Neural progenitor cell (in vitro differentiated cells): ENCODE measurements at regions not wholly inside any gene's neighbourhood (a gene's known extent, or its start where the extent isn't known, plus 50 kb on each side); places are given as distances from the start of the nearest gene placed in this dataset.

Experiments
- DNase-seq: peaks from one replicate; pipeline ENCODE4 v3.0.0-alpha.2; 2016; ENCODE audit warnings: low spot score
- H2AFZ ChIP-seq: fragments of 200-600 bp; sonication (generic); replicated peaks from 2 replicates; pipeline ENCODE4 v1.6.1; 2016; ENCODE audit warnings: antibody characterized with exemption
- H3F3A ChIP-seq: fragments of 200-600 bp; sonication (generic); 2 replicates; pipeline ENCODE4 v1.6.1; 2016; ENCODE audit warnings: antibody characterized with exemption, low read depth
- H3K27ac ChIP-seq: fragments of 200-600 bp; sonication (generic); 2 replicates; pipeline ENCODE4 v1.5.1; 2016; ENCODE audit warnings: mild to moderate bottlenecking
- H3K27me3 ChIP-seq: fragments of 200-600 bp; sonication (generic); 2 replicates; pipeline ENCODE4 v1.6.1; 2016; ENCODE audit warnings: mild to moderate bottlenecking, moderate library complexity
- H3K36me3 ChIP-seq: fragments of 200-600 bp; sonication (generic); 2 replicates; pipeline ENCODE4 v1.5.1; 2016
- H3K4me1 ChIP-seq: fragments of 200-600 bp; sonication (generic); 2 replicates; pipeline ENCODE4 v1.6.1; 2016; ENCODE audit warnings: mixed run types
- H3K4me2 ChIP-seq: fragments of 200-600 bp; sonication (generic); 2 replicates; pipeline ENCODE4 v1.6.1; 2016
- H3K4me3 ChIP-seq: fragments of 200-600 bp; sonication (generic); 2 replicates; pipeline ENCODE4 v1.5.1; 2016
- H3K79me2 ChIP-seq: fragments of 200-600 bp; sonication (generic); 2 replicates; pipeline ENCODE4 v1.6.1; 2016; ENCODE audit warnings: low read depth
- H3K9ac ChIP-seq: fragments of 200-600 bp; sonication (generic); 2 replicates; pipeline ENCODE4 v1.6.1; 2016
- H3K9me3 ChIP-seq: fragments of 200-600 bp; sonication (generic); 2 replicates; pipeline ENCODE4 v1.5.1; 2016; ENCODE audit warnings: low read depth
- H4K20me1 ChIP-seq: fragments of 200-600 bp; sonication (generic); 2 replicates; pipeline ENCODE4 v1.6.1; 2016; ENCODE audit warnings: low read depth
- H3K27ac Mint-ChIP-seq: 3 replicates; pipeline ENCODE4 v1.8.0; 2021; ENCODE audit warnings: mixed read lengths
- H3K27me3 Mint-ChIP-seq: 2 replicates; pipeline ENCODE4 v1.8.0; 2022; ENCODE audit warnings: low read depth, mild to moderate bottlenecking, inconsistent platforms, moderate library complexity, mixed read lengths; ENCODE audit not compliant: insufficient read depth
- H3K36me3 Mint-ChIP-seq: 3 replicates; pipeline ENCODE4 v1.8.0; 2021; ENCODE audit warnings: mixed read lengths
- H3K4me1 Mint-ChIP-seq: 3 replicates; pipeline ENCODE4 v1.8.0; 2021; ENCODE audit warnings: mixed read lengths
- H3K4me3 Mint-ChIP-seq: 3 replicates; pipeline ENCODE4 v1.8.0; 2021; ENCODE audit warnings: mild to moderate bottlenecking, moderate library complexity, mixed read lengths
- H3K9me3 Mint-ChIP-seq: 3 replicates; pipeline ENCODE4 v1.8.0; 2020; ENCODE audit warnings: mixed read lengths
- CTCF ChIP-seq: fragments of 200-600 bp; sonication (generic); IDR thresholded peaks from 2 replicates; pipeline ENCODE4 v1.5.1; 2017; ENCODE audit warnings: antibody characterized with exemption, mild to moderate bottlenecking
- EZH2 ChIP-seq: fragments of 200-600 bp; sonication (generic); IDR thresholded peaks from 2 replicates; pipeline ENCODE4 v1.6.1; 2017; ENCODE audit warnings: antibody characterized with exemption, mild to moderate bottlenecking, moderate library complexity
- EZH2phosphoT487 ChIP-seq: fragments of 200-600 bp; sonication (generic); IDR thresholded peaks from 2 replicates; pipeline ENCODE4 v1.6.1; 2017; ENCODE audit warnings: antibody characterized with exemption

- Histone ChIP-seq H3K79me2 (no peaks in the 10 kb centered on the region), H3K4me1 (peaks cover 49% of the 10 kb centered on the region), H3F3A (peaks cover 10% of the 10 kb centered on the region), H3K9ac (no peak overlapping the region), H3K9me3 (no peaks in the 10 kb centered on the region), H3K27ac (no peak overlapping the region), H2AFZ (no peak overlapping the region), H3K4me2 (no peak overlapping the region), H3K4me3 (no peak overlapping the region), H3K27me3 (no peaks in the 10 kb centered on the region), H4K20me1 (no peaks in the 10 kb centered on the region), H3K36me3 (no peaks in the 10 kb centered on the region)
- TF ChIP-seq CTCF (no peak), EZH2phosphoT487 (no peak), EZH2 (no peak)
- Mint-ChIP-seq H3K4me3 (no peak overlapping the region), H3K4me1 (peaks cover 15% of the 10 kb centered on the region), H3K36me3 (peaks cover 3% of the 10 kb centered on the region), H3K9me3 (peaks cover 6% of the 10 kb centered on the region), H3K27ac (no peak overlapping the region), H3K27me3 (peaks cover 8% of the 10 kb centered on the region)
- DNase-seq = no peak
These were observed 1031.7 kb downstream of the MCTP2 start for GRCh38 chr15:95262866-95263564.

GRCh38 chr15:95263751-95264150 lies 1032.4 kb downstream of the MCTP2 start:
- Histone ChIP-seq H3K79me2 (no peaks in the 10 kb centered on the region), H3K9me3 (no peaks in the 10 kb centered on the region), H3K4me1 (peaks cover 49% of the 10 kb centered on the region), H3K9ac (no peak overlapping the region), H3K36me3 (no peaks in the 10 kb centered on the region), H3K4me3 (no peak overlapping the region), H3K27me3 (no peaks in the 10 kb centered on the region), H2AFZ (no peak overlapping the region), H3K4me2 (no peak overlapping the region), H3K27ac (no peak overlapping the region), H4K20me1 (no peaks in the 10 kb centered on the region), H3F3A (peaks cover 10% of the 10 kb centered on the region)
- Mint-ChIP-seq H3K27me3 (peaks cover 9% of the 10 kb centered on the region), H3K9me3 (peaks cover 7% of the 10 kb centered on the region), H3K36me3 (peaks cover 3% of the 10 kb centered on the region), H3K4me3 (no peak overlapping the region), H3K4me1 (peaks cover 15% of the 10 kb centered on the region), H3K27ac (no peak overlapping the region)
- TF ChIP-seq EZH2 (no peak), CTCF (no peak)
- DNase-seq = no peak

- Histone ChIP-seq H3K4me3 (no peak overlapping the region), H2AFZ (no peak overlapping the region), H3K36me3 (no peaks in the 10 kb centered on the region), H3K4me2 (no peak overlapping the region), H3K4me1 (peaks cover 34% of the 10 kb centered on the region), H3K9me3 (no peaks in the 10 kb centered on the region), H3K79me2 (no peaks in the 10 kb centered on the region), H3K27ac (peak overlapping the region; percentile 21), H3F3A (peaks cover 10% of the 10 kb centered on the region), H4K20me1 (no peaks in the 10 kb centered on the region), H3K9ac (no peak overlapping the region), H3K27me3 (no peaks in the 10 kb centered on the region)
- H3K4me3 Mint-ChIP-seq = no peak overlapping the region
- peaks cover 9% of the 10 kb centered on the region for H3K27me3 Mint-ChIP-seq
- DNase-seq = no peak
- no peak overlapping the region for H3K27ac Mint-ChIP-seq
- peaks cover 2% of the 10 kb centered on the region for H3K36me3 Mint-ChIP-seq
- TF ChIP-seq EZH2phosphoT487 (no peak), EZH2 (no peak), CTCF (no peak)
- peaks cover 7% of the 10 kb centered on the region for H3K9me3 Mint-ChIP-seq
- H3K4me1 Mint-ChIP-seq = peaks cover 3% of the 10 kb centered on the region
These were observed 1034.1 kb downstream of the MCTP2 start for GRCh38 chr15:95265419-95265997.
